Breast epithelium (tissue), 4 donors: ENCODE measurements at regions not wholly inside any gene's neighbourhood (a gene's known extent, or its start where the extent isn't known, plus 50 kb on each side); places are given as distances from the start of the nearest gene placed in this dataset.

Source experiments
- DNase-seq, 2 donors: peaks; one replicate each; pipeline ENCODE4 v3.0.0-alpha.2; 2019; ENCODE audit warnings: low spot score in 2 of 2
- H3K27ac ChIP-seq, 2 donors: fragments of 200-600 bp; sonication (generic) in 1 of 2; one replicate each; pipeline ENCODE4 v1.5.1; 2016 to 2019; ENCODE audit warnings: mild to moderate bottlenecking in 1 of 2
- H3K27me3 ChIP-seq, 2 donors: fragments of 200-600 bp; sonication (generic) in 1 of 2; one replicate each; pipeline versions ENCODE4 v1.5.1 to v1.6.0; 2017 to 2019; ENCODE audit warnings: control low read depth in 1 of 2, mild to moderate bottlenecking in 1 of 2
- H3K36me3 ChIP-seq: fragments of 200-600 bp; one replicate; pipeline ENCODE4 v1.5.1; 2019
- H3K4me1 ChIP-seq, 2 donors: fragments of 200-600 bp; sonication (generic); one replicate each; pipeline ENCODE4 v1.5.1; 2016 to 2019; ENCODE audit warnings: control low read depth in 1 of 2
- H3K4me3 ChIP-seq, 3 donors: fragments of 200-600 bp; sonication (generic); 1 replicate in 2 of 3; 2 replicates in 1 of 3; pipeline ENCODE4 v1.5.1; 2016 to 2019; ENCODE audit warnings: mild to moderate bottlenecking in 3 of 3, moderate library complexity in 2 of 3
- H3K9me3 ChIP-seq, 2 donors: fragments of 200-600 bp; sonication (generic) in 1 of 2; one replicate each; pipeline ENCODE4 v1.5.1; 2016 to 2019; ENCODE audit warnings: control low read depth in 1 of 2
- POLR2A ChIP-seq: fragments of 450-650 bp; IDR thresholded peaks from one replicate; pipeline ENCODE4 v1.6.1; 2016; ENCODE audit warnings: antibody characterized with exemption, mild to moderate bottlenecking, moderate library complexity
- POLR2AphosphoS5 ChIP-seq, 3 donors: sonication (generic); formaldehyde crosslinking; IDR thresholded peaks; one replicate each; pipeline ENCODE4 v1.6.1; 2017; ENCODE audit warnings: antibody characterized with exemption in 3 of 3
- intact Hi-C: fragments of 100-400 bp; cut with DNase I; formaldehyde crosslinking; loops from one replicate; pipeline ENCODE4 v1.15.1; 2023; ENCODE audit warnings: low total_unique reads
- TF ChIP-seq, protein P1 (sequence below), 3 donors: fragments of 450-650 bp; IDR thresholded peaks; one replicate each; pipeline ENCODE4 v1.5.1; 2016 to 2017; ENCODE audit warnings: antibody characterized with exemption in 3 of 3, mild to moderate bottlenecking in 3 of 3, moderate library complexity in 3 of 3

DNA sequence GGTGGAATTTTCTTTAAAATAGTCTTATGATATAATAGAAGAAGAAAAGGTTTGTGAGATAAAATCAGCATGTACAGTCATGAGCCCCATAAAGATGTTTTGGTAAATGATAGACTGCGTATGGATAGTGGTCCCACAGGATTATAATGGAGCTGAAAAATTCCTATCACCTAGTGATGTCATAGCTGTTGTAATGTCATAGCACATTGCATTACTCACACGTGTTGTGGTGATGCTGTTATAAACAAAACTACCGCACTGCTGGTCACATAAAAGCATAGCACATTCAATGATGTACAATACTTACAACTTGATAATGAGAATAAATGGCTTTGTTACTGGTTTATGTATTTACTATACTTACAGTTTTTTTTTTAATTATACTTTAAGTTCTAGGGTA, 715.2 kb upstream of the HTR2C start:
- no peak overlapping the region for H3K4me3 ChIP-seq
- TF ChIP-seq, protein P1, sequence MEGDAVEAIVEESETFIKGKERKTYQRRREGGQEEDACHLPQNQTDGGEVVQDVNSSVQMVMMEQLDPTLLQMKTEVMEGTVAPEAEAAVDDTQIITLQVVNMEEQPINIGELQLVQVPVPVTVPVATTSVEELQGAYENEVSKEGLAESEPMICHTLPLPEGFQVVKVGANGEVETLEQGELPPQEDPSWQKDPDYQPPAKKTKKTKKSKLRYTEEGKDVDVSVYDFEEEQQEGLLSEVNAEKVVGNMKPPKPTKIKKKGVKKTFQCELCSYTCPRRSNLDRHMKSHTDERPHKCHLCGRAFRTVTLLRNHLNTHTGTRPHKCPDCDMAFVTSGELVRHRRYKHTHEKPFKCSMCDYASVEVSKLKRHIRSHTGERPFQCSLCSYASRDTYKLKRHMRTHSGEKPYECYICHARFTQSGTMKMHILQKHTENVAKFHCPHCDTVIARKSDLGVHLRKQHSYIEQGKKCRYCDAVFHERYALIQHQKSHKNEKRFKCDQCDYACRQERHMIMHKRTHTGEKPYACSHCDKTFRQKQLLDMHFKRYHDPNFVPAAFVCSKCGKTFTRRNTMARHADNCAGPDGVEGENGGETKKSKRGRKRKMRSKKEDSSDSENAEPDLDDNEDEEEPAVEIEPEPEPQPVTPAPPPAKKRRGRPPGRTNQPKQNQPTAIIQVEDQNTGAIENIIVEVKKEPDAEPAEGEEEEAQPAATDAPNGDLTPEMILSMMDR (IDR thresholded peaks at IDR 0.05) = no peak
- TF ChIP-seq POLR2A (no peak), POLR2AphosphoS5 (IDR thresholded peaks at IDR 0.05) (no peak)
- H3K9me3 ChIP-seq = no peaks in the 10 kb centered on the region
- H3K36me3 ChIP-seq = no peaks in the 10 kb centered on the region
- intact Hi-C loops = no loop called here
- H3K4me1 ChIP-seq = no peaks in the 10 kb centered on the region
- H3K27me3 ChIP-seq = peaks cover 0 to 31% of the 10 kb centered on the region in 2 donors
- H3K27ac ChIP-seq = no peak overlapping the region
- DNase-seq = no peak

DNA sequence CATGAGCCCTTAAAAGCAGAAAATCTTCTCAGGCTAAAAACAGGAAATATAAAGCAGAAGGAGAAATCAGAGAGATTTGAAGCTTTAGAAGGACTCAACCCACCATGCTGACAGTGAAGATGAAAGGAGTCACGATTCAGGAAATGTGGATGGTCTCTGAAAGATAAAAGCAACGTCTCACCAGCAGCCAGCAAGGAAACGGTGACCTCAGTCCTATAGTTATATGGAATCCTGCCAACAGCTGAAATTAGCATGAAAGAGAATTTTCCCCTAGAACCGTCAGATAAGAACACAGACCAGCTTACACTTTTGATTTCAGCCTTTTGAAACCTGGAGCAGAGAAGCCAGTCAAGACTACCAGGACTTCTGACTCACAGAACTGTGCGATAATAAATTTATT, 715.7 kb upstream of the HTR2C start:
- Histone ChIP-seq H3K27ac (no peak overlapping the region), H3K4me1 (no peaks in the 10 kb centered on the region), H3K36me3 (no peaks in the 10 kb centered on the region), H3K9me3 (no peaks in the 10 kb centered on the region), H3K27me3 (peaks cover 0 to 33% of the 10 kb centered on the region in 2 donors), H3K4me3 (no peak overlapping the region)
- DNase-seq = no peak
- TF ChIP-seq POLR2A (no peak), POLR2AphosphoS5 (IDR thresholded peaks at IDR 0.05) (no peak)
- TF ChIP-seq, protein P1 (IDR thresholded peaks at IDR 0.05) = no peak
- intact Hi-C loops = no loop called here

DNA sequence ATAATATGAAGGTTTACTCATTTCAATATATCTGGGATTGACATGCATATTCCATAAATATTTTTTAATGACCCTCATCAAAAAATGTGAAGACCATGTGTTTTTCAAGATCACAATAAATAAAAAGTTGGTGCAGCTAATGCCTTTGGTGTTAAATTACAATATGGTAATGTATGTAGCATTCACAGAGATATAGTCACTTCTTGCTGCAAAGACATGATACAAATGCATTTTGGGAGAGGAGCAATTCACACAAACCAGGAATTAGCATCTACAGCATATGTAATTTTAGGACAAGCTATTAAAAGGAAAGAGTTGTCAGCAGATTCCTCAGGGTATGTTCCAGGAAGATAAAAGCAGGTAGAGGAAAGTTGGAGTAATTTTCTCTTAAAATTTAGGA, 734.5 kb upstream of the HTR2C start:
- Histone ChIP-seq H3K27me3 (peaks cover 0 to 24% of the 10 kb centered on the region in 2 donors), H3K36me3 (no peaks in the 10 kb centered on the region), H3K27ac (no peak overlapping the region), H3K4me3 (no peak overlapping the region), H3K9me3 (peaks cover 0 to 6% of the 10 kb centered on the region in 2 donors), H3K4me1 (no peaks in the 10 kb centered on the region)
- DNase-seq = no peak
- intact Hi-C loops = no loop called here
- TF ChIP-seq POLR2A (no peak), POLR2AphosphoS5 (IDR thresholded peaks at IDR 0.05) (no peak)
- TF ChIP-seq, protein P1 (IDR thresholded peaks at IDR 0.05) = no peak

DNA sequence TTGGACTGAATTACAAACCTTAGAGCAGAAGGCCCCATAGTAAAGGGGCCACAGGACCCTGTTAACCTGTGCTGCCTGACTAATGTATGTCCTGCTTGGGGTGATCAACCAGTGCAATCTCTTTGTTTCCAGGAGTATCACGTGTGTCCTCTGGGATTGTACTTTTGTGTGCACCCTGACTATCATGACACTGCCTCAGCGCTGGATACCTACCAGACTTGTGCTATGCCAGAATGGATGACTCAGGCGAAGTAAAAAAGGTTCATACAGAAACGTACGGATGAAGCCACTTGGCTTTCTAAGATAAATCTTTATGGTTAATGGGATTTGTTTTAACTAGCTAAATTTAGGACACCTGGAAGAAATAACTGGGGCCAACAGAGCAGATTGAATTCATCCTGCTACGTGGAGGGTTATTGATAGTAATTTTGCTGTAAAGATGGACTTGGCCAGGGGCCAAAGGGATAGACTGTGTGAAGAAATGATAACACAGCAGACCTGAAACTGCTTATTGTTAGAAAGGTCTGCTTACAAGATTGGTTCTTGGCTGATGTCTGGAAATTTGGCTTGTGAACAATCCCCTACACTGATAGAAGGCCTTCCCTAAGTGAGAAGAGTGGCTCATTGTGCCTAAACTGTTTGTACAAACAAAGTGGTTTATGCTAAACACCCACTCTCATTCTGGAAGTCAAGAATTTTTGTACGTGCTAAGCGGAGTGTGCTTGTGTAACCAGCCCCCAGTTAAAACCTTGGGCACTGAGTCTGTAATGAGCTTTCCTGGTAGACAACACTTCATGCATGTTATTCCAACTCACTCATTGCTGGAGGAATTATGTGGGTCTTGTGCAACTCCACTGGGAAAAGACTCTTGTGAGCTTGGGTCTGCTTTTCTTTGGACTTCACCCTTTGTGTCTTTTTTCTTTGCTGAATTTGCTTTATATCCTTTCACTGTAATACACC, 750.5 kb upstream of the HTR2C start:
- Histone ChIP-seq H3K9me3 (no peaks in the 10 kb centered on the region), H3K36me3 (no peaks in the 10 kb centered on the region), H3K27me3 (peaks cover 0 to 34% of the 10 kb centered on the region in 2 donors), H3K4me1 (no peaks in the 10 kb centered on the region), H3K27ac (no peak overlapping the region), H3K4me3 (no peak overlapping the region)
- intact Hi-C loops = no loop called here
- TF ChIP-seq POLR2AphosphoS5 (IDR thresholded peaks at IDR 0.05) (no peak), POLR2A (no peak)
- TF ChIP-seq, protein P1 (IDR thresholded peaks at IDR 0.05) = no peak
- no peak for DNase-seq

DNA sequence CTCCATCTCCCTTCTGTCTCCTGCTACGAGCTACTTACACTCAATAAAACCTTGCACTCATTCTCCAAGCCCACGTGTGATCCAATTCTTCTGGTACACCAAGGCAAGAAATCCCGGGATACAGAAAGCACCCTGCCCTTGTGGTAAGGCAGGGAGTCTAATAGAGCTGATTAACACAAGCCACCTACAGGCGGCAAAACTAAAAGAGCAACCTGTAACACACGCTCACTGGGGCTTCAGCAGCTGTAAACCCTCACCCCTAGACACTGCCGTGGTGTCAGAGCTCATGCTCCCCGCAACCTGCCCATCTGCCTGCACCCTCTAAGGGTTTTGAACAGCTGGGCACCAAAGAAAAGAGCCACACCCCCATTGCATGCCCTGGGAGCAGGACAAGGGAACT, 755.4 kb upstream of the HTR2C start:
- peaks cover 0 to 43% of the 10 kb centered on the region in 2 donors for H3K27me3 ChIP-seq
- H3K4me3 ChIP-seq = no peak overlapping the region
- peaks cover 0 to 2% of the 10 kb centered on the region in 2 donors for H3K9me3 ChIP-seq
- H3K4me1 ChIP-seq = no peaks in the 10 kb centered on the region
- no peak for DNase-seq
- H3K27ac ChIP-seq = no peak overlapping the region
- TF ChIP-seq, protein P1 (IDR thresholded peaks at IDR 0.05) = no peak
- TF ChIP-seq POLR2A = no peak
- no peak for TF ChIP-seq POLR2AphosphoS5 (IDR thresholded peaks at IDR 0.05)
- intact Hi-C loops = loop anchor here (5.0 kb wide), 1 partner anchor 266 kb away; no protein-coding TSS in a partner anchor
- H3K36me3 ChIP-seq = no peaks in the 10 kb centered on the region
